Cardiac muscle cell (in vitro differentiated cells and primary cell): ENCODE measurements at regions not wholly inside any gene's neighbourhood (a gene's known extent, or its start where the extent isn't known, plus 50 kb on each side); places are given as distances from the start of the nearest gene placed in this dataset.

ENCODE experiments used
- DNase-seq, 2 donors: peaks; one replicate each; pipeline versions ENCODE4 v3.0.0 to v3.0.0-alpha.2; 2010 to 2017; ENCODE audit warnings: low read depth in 1 of 2, low spot score in 1 of 2
- H3K27ac ChIP-seq: fragments of 200-600 bp; sonication (generic); 2 replicates; pipeline ENCODE4 v1.5.1; 2016
- H3K27me3 ChIP-seq: fragments of 200-600 bp; sonication (generic); 2 replicates; pipeline ENCODE4 v1.6.0; 2016; ENCODE audit warnings: control low read depth
- H3K36me3 ChIP-seq: fragments of 200-600 bp; sonication (generic); 2 replicates; pipeline ENCODE4 v1.5.1; 2016; ENCODE audit warnings: control low read depth
- H3K4me1 ChIP-seq: fragments of 200-600 bp; sonication (generic); 2 replicates; pipeline ENCODE4 v1.8.1; 2017; ENCODE audit warnings: low read depth, mild to moderate bottlenecking, mixed run types
- H3K4me3 ChIP-seq: fragments of 200-600 bp; sonication (generic); 2 replicates; pipeline ENCODE4 v1.5.1; 2016; ENCODE audit warnings: mild to moderate bottlenecking
- H3K9me3 ChIP-seq: fragments of 200-600 bp; sonication (generic); 2 replicates; pipeline ENCODE4 v1.5.1; 2017; ENCODE audit warnings: low read depth, mild to moderate bottlenecking, control low read depth
- TF ChIP-seq, protein P1 (sequence below): IDR thresholded peaks from 2 replicates; pipeline ENCODE4 v1.5.1; 2012; ENCODE audit warnings: low read depth, mild to moderate bottlenecking, low read length

DNA sequence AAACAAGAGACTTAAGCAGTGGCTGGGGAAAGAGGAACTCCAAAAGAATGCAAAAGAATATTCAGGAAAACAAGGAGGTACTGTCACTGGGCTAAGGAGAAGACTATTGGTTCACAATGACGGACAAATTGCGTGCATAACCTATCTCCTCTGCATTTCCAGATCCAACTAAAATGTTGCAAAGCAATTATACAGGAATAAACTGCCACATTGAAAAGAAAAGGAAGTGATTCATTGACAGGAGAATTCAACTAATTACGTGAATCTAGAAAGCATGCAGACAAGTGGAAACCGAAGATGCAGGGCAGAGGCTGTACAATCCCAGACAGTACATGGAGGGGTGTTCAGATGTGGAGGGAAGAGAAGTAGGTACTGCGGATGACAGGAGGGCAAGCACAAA is 152.8 kb upstream of the RIPOR2 start:
- no peaks in the 10 kb centered on the region for H3K4me1 ChIP-seq
- no peak overlapping the region for H3K4me3 ChIP-seq
- no peak overlapping the region for H3K27ac ChIP-seq
- peak in 1 of 2 donors; percentile 65 for DNase-seq
- no peaks in the 10 kb centered on the region for H3K9me3 ChIP-seq
- no peaks in the 10 kb centered on the region for H3K27me3 ChIP-seq
- TF ChIP-seq, protein P1, sequence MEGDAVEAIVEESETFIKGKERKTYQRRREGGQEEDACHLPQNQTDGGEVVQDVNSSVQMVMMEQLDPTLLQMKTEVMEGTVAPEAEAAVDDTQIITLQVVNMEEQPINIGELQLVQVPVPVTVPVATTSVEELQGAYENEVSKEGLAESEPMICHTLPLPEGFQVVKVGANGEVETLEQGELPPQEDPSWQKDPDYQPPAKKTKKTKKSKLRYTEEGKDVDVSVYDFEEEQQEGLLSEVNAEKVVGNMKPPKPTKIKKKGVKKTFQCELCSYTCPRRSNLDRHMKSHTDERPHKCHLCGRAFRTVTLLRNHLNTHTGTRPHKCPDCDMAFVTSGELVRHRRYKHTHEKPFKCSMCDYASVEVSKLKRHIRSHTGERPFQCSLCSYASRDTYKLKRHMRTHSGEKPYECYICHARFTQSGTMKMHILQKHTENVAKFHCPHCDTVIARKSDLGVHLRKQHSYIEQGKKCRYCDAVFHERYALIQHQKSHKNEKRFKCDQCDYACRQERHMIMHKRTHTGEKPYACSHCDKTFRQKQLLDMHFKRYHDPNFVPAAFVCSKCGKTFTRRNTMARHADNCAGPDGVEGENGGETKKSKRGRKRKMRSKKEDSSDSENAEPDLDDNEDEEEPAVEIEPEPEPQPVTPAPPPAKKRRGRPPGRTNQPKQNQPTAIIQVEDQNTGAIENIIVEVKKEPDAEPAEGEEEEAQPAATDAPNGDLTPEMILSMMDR, result no peak
- no peaks in the 10 kb centered on the region for H3K36me3 ChIP-seq

DNA sequence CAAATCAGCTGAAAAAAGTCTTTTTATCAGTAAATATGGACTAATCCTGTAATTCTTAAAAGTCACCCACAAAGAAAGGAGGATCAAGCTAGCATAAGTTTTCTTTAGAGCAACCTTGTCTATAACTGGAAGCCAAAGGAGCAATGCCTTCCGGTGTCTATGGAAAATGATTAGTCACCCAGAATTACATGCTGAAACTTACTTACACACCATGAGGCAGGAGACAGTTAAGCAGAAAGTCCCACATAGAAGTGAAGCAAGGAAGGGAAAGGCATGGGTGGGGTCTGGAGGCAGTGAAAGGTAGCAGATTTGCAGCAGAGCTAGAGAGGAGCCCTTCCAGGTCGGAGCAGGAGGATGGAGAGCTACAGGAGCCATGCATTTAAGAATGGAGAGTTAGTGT is 153.7 kb upstream of the RIPOR2 start:
- no peaks in the 10 kb centered on the region for H3K27me3 ChIP-seq
- H3K9me3 ChIP-seq, result no peaks in the 10 kb centered on the region
- H3K4me1 ChIP-seq, result no peaks in the 10 kb centered on the region
- H3K4me3 ChIP-seq, result no peak overlapping the region
- H3K36me3 ChIP-seq, result no peaks in the 10 kb centered on the region
- no peak overlapping the region for H3K27ac ChIP-seq
- DNase-seq, result peak in 1 of 2 donors; percentile 45
- TF ChIP-seq, protein P1, result no peak

DNA sequence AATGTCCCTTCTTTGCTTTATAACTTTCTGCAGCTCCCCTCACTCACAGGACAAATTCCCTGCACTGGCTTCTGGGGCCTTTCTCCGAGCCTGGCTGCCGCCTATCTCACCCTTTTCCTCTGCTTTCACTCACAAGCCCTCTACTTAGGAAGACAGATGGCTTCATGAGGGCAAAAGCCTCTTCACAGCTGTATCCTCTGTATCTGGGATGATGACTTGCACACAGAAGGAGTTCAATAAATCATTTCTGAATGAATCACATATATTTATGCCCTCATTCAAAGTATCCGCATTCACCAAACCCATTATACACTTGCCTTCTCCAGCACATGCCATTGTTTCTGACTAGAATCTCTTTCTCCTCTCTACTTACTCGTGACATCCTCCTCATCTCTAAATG is 159.0 kb upstream of the RIPOR2 start:
- no peaks in the 10 kb centered on the region for H3K36me3 ChIP-seq
- no peaks in the 10 kb centered on the region for H3K9me3 ChIP-seq
- peaks cover 4% of the 10 kb centered on the region for H3K27me3 ChIP-seq
- H3K4me3 ChIP-seq, result no peak overlapping the region
- H3K4me1 ChIP-seq, result no peaks in the 10 kb centered on the region
- no peak overlapping the region for H3K27ac ChIP-seq
- TF ChIP-seq, protein P1, result no peak
- no peak for DNase-seq

DNA sequence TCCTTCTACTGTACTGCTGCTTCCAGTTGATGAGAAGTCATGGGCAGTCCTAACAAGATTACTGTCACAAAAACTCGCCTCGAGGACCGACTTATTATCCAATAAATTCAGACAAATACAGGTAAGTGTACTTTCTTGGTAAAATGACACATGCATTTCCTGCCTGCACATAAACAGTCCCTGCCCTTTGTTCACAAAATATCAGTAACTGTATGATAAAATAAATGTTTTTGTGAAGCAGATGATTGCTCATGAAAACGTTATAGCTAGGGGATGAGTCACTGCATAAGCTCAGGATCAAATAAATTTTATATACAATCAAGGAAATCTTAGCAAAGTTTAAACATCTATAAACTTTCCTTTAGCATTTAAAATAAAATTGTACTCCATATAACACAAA is 164.5 kb upstream of the RIPOR2 start:
- Histone ChIP-seq H3K4me3 (no peak overlapping the region), H3K27me3 (peaks cover 6% of the 10 kb centered on the region), H3K36me3 (no peaks in the 10 kb centered on the region), H3K27ac (no peak overlapping the region), H3K4me1 (no peaks in the 10 kb centered on the region), H3K9me3 (no peaks in the 10 kb centered on the region)
- no peak for DNase-seq
- TF ChIP-seq, protein P1, result no peak

DNA sequence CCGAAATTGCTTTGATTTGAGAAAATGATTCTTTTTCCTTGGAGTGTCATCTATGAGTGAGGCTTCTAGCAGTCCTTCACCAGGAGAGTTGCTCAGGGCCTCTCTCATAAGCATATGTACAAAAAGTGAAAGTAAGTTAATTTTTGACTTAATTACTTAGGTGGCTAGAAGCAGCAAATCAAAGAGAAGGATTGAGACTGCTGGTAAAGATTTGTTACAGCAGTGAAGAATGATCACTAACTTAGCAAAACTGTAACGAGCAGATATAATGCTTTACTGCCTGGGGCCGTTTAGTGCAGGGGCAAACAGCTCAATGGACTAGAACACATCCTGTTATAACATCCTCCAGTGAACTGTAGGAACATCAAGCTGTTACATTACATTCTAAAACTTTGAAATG is 167.8 kb upstream of the RIPOR2 start:
- Histone ChIP-seq H3K4me1 (no peaks in the 10 kb centered on the region), H3K36me3 (no peaks in the 10 kb centered on the region), H3K27me3 (peaks cover 6% of the 10 kb centered on the region), H3K27ac (no peak overlapping the region), H3K4me3 (no peak overlapping the region), H3K9me3 (no peaks in the 10 kb centered on the region)
- TF ChIP-seq, protein P1, result no peak
- no peak for DNase-seq
